ENCODE measurements at regions not wholly inside any gene's neighbourhood (a gene's known extent, or its start where the extent isn't known, plus 50 kb on each side); places are given as distances from the start of the nearest gene placed in this dataset.

DNA sequence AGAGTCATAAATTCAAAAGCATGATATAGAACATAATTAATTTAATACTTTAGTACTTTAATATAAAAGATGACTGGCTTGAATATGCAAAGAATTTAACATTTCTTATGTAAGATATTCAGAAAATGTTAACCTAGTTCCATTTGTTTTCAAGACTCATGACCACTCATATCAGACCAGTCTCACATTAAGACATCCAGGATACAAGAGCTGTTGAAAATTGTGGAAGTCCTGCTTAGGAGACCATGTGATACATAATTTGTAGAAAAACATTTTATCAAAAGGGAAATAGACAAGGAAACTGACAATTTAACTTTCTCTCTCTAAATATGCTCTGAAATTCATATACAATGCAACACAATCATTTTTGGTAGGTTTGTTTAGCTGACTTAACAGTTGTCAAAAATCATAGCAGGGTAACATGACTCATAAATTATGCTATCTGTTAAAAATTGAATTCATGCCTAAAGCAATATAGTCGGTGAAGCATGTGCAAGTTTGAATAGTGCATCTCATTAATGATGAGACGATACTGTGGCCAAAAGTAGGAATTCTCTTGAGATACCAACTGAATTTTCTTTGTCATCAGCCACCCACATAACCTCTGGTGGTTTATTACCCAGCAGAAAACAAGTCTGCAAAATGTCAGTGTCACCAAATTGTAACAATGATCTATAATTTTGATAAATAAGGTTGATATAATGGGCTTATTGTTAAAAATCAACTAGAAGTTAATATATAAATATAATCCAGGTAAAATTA is 211.4 kb downstream of the GASK1B start:
- DNase-seq: no peak

DNA sequence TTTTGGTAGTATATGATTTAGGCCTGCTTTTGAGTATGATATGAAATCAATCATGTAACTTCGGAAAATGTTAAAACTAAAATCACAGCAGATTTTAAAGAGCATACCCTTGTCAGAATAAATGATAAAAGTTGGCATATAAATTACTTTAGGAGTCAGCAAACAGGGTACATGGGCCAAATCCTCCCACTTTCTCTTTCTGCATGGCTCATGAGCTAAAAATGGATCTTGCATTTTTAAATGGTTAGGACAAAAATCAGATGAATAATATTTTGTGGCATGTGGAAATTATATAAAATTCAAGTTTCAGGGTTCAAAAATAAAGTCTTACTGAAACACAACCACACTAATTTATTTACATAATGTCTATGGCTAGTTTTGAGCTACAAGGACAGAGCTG is 214.9 kb downstream of the GASK1B start:
- DNase-seq: no peak

DNA sequence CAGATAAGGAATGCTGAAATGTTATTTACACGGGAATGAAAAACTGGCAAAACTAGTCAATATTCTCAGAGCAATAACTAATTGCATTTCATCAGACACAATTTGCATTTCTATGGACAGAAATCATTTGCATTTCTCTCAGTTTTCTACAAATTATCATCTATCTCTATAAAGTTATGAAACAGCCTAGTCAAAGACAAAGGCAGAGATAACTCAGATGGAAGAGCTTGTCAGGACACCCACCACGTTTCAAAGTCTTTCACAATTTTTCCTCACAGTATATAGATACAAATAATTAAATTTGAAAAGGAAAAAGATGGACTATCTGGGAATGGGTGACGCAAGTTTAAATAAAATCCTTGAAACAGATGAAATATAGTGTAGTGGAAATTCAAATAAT is 230.8 kb downstream of the GASK1B start:
- DNase-seq: no peak

DNA sequence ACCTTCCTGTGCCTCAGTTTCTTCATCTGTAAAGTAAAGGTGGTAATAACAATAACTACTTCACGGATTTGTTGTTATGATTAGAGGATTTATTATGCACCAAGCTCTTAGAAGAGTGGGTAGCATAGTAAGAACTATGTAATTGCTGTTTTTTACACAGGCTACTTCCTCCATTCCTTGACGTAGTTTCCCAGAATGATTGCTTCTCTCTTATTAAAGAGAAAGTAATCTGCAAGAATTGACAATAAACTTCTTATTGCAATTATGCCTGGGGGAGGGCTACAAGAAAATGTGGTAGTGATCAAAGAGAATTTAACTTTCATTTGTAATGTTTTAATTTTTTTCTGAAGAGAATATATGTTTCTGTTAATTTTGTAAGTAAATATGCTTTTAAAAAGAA is 238.7 kb downstream of the GASK1B start:
- no peak for DNase-seq

DNA sequence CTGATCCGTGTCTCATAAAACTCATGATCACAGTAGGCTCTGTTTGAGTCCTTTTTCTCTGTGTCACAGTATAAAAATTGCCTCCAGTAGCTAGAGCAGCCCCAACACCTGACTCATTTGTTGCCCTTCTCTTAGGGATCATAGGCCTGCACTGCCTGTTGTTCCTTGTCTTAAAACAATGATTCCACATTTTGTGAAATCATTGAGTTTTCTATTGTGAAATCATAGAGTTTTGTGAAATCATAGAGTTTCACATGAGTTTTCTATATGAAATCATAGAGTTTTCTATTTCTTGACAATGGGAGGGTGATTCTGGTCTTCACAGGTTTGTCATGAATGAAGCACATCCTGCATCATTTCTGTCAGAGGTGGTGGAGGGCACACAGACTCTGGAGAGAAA is 239.9 kb downstream of the GASK1B start:
- no peak for DNase-seq

DNA sequence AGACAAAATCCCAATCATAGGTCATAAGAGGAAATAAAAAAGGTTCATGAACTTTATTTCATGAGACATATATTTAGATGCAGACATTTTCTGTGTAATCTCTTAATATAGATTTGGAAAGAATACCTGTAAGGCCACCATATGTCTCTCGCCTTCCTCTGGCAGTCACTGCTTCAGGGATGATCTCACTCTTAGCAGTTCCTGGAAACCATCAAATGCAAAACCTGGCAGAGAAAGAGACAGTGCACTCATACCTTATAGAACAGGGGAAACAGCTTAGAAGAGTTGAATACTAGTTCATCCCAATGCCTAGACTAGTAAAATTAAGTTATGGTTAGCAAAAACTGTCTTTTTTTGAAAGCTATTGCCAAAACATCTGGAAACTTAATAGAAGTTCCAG is 243.3 kb downstream of the GASK1B start:
- no peak for DNase-seq

DNA sequence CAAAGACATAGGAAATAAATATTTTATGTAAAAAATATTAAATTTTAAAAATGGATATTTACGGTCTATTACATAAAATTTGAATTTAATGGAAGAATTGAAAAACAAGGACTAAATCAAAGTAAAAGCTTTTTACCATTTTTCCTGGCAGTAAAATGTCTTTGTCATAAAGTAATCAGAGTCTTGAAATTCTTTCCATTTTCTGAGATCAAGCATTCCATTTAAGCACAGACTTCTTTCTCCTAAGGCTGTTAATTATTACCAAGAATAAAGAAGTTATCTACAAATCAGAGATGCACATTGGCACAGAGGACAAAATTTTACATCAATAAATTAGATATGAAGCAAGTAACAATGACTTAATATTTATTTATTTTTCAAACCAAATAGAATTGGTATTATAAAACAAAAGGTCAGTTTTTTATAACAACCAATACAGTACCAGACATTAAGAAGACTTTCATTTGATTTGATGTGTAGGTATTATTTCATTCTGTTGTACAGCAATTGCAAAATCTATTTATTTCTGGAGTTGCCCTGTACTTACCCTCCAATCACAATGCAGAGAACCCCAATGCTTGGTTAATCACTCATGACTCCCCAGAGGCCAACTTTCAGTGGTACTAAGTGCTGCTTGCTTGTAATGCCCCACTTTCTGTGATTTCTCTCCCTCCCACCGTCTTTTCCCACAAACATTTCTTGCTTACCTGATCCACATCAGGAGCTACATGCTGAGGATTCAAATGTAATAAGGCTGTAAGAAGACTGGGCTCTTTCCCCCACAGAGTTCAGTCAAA is 254.6 kb downstream of the GASK1B start:
- no peak for DNase-seq

DNA sequence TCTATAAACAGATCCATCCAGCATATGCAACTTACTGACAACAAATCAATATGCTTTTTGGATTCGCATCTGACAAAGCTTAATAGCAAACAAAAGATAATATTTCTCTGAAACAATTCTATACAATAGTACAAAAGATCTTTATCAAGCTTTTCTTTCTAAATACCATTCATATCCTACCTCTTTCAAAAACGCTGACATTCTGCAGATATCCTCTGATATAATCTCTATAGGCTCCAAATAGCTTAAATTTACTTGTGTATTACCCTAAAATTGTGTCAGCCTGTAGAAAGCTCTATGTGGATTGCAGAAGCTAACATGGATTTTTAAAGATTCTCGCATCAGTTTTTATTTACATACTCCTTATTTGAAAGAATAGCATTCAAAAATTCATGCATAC is 260.6 kb downstream of the GASK1B start:
- no peak for DNase-seq

DNA sequence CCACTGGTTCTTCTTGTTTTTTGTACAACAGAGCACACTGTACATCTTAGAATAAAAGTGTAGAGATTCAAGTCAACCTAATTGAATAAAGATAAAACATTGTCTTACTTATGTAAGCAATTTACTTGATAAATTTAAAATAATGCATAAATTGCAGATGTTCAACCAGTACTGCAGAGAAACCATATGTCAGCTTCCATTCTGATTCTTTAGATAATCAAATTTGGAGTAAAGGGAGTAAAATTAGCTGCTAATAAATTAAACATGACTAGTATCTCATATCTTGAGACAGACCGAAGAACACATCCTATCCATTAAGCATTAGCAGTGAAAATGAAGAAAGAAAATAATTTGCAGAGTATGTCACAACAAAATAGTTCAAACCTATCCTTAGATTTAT is 261.2 kb downstream of the GASK1B start:
- DNase-seq: no peak

DNA sequence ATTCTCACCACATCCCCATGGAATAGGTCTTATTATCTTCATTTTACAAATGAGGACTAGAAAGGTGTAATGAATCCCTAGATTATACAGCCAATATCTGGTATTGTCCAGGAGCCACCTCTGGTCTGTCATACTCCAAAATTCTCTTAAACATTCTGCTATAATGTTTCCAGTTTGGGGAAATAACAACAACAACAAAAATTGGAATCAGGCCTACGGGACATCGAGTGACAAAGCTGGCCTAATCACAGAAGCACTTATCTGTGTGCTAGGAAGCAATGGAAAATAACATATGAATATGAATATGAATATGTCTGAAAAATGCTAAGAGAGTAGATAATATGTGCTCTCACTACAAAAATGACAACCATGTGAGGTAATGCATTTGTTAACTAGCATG is 264.1 kb downstream of the GASK1B start:
- no peak for DNase-seq

DNA sequence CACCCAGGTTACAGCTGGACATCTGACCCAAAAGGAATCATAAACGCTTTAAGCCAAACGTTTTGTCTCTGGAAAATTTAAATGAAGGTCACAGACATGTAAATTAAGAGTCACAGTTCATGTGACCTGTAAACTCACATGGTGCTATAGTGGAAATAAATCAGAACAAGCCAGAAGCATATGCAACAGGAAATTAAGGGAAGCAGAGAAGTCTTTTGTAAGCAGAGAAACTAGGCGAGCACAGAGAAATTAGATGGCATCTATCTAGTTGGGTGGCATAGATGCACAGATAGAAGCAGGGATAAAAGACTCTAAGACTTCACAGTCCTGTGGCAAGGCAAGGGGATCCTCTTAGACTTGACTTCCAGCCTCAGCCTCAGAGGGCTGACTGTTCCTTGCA is 264.8 kb downstream of the GASK1B start:
- no peak for DNase-seq

DNA sequence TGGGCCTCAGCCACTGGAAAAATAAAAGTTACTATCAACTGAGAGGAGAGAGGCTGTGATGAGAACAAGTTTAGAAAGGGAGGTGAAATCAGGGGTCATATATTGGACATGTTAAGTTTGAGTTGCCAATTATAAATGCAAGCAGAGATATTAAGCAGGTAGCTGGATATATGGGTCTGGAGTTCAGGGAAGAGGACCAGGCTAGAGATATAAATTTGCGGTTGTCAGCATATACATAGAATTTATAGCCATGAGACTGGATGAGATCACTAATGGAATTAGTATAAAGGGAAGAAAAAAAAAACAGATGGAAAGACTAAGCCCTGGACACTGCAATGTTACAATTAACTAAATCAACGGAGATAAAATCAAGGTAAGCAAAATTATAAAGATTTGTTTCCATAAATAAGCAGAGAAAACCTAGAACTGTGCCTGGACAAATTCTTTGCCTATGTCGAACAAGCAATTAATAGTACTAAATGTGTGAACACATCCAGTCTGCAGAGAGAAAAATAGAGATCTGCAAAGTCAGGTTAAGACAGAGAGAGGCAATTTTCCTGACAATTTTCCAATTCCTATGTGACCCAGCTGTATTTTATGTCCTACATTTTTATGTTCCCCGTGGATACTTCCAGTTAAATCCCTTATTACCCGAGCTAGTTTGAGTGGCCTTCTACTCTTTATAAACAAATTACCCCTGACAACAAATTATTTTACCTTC is 265.4 kb downstream of the GASK1B start:
- DNase-seq: no peak

DNA sequence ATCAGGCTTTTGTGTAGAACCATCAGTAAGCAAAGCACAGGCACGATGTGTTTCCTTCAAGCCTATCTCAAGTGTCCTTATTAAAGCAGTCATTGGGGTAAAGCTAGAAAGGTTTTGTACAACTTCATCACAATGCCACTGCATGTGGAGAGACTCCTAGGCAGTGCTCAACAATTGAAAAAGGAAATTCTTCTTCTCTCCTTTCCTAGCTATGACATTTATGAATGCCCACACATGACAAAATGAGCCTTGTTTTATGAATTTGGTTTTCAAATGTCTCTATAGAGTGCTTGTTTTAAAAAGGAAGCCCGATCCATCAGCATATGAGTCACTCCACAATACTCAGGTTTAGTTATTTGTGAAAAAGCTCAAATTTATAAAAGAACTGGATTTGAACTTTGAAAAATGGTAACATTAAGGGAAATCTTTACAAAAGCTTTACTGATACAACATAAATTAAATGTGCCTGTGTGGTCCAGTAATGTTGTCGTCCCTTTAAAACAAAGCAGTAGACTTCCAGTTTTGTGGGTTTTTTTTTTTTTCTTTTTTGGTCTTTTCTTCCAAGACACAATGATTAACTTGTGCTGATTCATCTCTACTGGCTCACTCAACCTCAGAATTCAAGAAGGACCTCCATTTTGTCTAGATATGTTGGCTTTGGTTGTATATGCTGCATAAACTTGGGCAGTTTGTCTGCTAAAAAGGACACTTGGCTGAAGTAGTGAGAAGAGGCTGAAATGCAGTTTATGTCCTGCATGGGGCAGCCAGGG is 273.8 kb downstream of the GASK1B start:
- no peak for DNase-seq

DNA sequence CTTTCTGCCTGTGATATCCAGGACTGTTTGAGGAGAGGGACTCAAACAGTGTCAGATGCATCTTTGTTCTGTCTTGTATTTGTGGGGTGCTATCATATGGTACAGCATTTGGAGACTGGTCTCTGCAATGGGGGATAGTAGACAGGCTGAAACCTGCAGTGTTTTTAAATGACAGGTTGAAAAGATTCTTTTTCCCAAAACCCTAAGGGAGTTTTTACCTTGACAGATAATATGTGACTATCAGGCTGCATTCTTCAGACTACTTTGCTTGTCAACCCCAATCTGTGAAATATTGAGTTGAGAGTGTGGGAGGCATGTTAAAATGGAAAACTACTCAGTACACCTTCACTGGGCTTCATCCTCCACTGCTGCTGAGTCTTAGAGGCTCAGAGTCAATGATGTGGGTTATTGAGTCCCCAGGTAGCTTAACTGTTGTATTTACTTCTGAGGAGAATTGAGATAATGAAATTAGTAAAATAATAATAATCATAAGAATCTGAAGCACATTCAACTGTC is 274.9 kb downstream of the GASK1B start:
- DNase-seq: no peak

DNA sequence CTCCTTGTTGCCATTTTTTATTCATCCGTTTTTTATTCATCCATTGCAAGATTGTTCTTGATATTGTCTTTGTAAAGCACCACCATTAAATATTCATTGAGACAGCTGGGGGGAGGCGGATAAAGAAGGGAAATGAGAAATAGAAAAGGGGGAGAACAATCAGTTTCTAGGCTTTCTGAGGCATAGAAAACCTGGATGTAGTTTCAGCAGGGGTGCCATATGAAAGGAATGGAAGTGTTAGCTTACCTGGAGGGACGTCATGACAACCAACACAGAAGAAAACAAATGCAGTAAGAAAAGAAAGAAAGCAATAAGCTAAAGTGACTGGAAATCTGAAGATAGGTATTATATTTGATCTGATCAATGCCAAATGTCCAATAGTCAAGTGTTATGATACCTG is 276.1 kb downstream of the GASK1B start:
- DNase-seq: no peak

DNA sequence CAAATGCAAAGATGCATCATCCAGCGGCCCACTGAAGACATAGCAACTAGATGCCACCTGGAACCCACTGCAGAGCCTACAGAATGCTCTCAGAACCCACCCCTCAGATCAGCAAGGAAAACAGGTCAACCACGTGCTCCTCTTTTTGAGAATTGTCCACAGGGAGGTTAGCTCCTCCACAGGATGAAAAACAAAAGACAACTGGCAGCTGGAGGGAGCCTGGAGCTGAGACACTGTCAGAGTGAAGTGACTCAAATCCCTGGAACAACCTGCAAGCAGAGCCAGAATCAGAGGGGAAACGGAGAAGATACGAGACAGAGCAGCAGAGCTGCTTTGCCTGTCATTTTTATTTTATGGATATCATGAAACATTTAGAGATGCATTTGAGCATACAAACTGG is 277.6 kb downstream of the GASK1B start:
- DNase-seq: no peak

DNA sequence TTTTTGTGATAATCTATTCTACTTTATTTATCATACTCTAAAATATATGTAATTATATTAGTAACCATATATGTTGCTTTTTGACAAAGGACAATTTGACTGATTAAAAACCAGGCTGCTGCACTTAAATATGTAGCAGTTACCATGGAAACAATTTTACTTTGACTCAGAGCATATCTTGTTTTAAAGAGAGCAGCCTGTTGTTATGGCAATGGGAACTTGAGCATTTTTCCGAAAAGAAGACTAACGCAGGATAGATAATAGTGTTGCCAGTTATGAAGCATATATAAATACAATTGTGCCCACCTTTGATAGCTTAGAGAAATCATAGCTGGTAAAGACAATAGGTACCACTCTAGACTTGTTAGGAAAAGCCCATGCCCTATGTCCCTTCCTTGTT is 283.0 kb downstream of the GASK1B start:
- no peak for DNase-seq

DNA sequence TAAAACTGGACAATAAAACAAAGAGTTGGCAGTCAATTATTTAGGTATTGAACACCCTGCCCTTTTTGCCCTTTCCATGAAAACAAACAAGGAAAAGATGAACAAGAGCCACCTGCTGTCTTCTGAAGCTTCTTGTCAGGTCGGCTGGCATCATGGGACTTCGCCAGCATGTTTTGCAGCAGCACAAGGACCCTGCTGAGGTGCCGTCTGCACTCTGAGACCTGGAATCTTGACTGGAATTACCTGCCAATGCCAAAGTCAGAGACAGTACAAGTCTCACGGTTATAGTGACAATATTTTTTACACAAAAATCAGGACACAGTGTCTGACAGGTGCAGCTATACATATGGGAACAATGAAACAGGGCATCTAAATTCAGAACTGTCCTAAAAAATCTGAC is 284.5 kb downstream of the GASK1B start:
- no peak for DNase-seq

DNA sequence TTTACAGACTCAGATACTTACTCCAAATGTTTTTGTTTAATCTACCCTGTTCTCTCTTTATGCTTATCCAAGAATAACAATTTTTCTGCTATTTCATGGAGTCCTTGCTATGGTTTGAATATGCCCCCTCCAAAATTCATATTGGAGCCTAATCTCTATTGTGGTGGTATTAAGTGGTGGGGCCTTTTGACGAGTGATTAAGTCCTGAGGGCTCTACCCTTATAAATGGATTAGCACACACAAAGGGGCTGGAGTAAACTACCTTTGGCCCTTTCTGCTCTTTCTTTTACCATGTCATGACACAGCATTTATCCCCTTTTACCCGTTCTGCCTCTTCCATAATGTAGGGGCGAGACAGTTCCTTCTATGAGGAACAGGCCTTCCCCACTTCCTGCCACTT is 285.5 kb downstream of the GASK1B start:
- DNase-seq: no peak

DNA sequence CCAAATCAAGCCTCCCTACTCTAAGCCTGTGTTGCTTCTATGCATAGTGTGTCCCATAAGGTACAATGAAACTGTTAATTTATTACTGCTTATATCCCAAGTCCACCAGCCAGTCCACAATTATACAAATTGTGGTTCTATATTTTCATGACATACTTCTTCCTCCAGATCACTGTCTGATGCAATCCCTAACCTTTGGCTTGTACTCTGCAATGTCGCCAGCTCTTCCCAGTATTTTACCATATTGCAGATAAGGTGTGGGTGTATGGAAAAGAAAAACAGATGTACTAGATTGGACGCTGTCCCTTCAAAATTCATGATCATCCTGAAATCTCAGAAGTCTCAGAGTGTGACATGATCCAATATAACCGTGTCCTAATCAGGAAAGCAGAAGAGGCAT is 286.2 kb downstream of the GASK1B start:
- DNase-seq: no peak

DNA sequence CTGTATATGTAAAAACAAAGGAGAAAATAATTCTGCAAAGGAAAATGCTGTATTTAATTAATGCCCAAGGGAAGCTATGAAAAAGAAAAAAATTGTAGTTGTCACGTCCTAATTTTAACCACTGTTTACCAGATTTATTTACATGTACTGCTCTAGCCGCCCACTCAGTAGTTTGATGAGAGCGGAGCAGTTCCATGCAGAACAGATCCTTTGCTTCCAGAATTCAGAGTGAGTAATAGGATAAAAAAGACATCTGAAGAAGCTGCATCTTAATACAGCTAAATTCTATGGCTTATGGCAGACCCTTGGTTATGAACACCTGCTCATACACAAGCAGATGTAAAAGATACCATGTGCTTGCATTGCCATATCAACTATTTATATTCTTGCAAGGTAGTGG is 287.0 kb downstream of the GASK1B start:
- DNase-seq: no peak

DNA sequence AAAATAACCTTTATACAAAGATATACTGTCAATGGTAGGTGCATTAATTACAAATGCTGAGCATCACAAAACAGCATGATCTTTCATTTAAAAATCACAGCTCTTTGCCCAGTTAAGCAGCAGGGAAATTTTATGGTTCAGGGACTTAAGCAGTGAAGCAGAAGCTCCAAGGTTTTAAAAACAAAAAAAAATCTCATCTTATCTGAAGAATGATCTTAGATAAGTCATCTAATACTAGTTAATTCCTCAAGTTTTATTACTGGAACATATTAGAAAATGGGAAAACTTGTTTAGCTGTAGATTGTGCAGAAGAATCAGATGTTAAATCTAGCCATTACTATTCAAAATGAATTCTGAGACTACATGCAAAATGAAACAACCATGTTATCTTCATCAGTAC is 289.9 kb downstream of the GASK1B start:
- no peak for DNase-seq

DNA sequence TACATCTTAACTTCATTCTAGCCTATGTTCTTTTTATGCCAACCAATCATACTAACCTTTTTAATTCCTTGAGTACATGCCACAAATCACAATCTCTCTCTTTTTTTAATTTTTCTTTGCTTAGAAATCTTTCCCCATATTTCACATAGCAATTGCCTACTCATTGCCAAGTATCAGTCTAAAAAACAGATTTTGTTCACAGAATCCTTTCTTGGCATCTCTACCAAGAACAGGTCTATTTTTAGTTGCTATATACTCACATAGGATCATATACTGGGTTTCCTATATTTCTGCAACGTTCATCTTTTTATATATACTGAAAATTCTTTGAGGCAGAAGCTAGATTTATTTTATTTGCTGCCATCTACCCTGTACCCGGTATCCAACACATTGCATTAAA is 292.1 kb downstream of the GASK1B start:
- no peak for DNase-seq

Data from femur (tissue), 1 donor.